ENCODE measurements at regions not wholly inside any gene's neighbourhood (a gene's known extent, or its start where the extent isn't known, plus 50 kb on each side); places are given as distances from the start of the nearest gene placed in this dataset.
"Not testable (repeated sequence)": the region's sequence is repeated elsewhere in the genome, so short reads cannot be mapped to it uniquely, and the experiment has no call there.

- TF ChIP-seq USF2 (IDR thresholded peaks at IDR 0.05; ENCODE audit: low read length) = no peak
- no peak for TF ChIP-seq EP300 (IDR thresholded peaks at IDR 0.05; ENCODE audit: borderline replicate concordance in 1 of 2, low read depth in 2 of 2, low read length in 2 of 2)
- no peak for TF ChIP-seq SRF (IDR thresholded peaks at IDR 0.05; ENCODE audit: low read depth, low read length)
- no peak for TF ChIP-seq JUND (IDR thresholded peaks at IDR 0.05; ENCODE audit: low read length)
- no peak for TF ChIP-seq SAP30 (IDR thresholded peaks at IDR 0.05; ENCODE audit: insufficient read depth, insufficient replicate concordance, low read length)
- TF ChIP-seq KDM4A (IDR thresholded peaks at IDR 0.05; ENCODE audit: low read depth, low read length, severe bottlenecking) = no peak
Measured at GRCh38 chr7:136424058-136424457, 444.4 kb upstream of the CHRM2 start (continued).

- H4K5ac ChIP-seq (ENCODE audit: insufficient read length, low read depth, low read length); FAIRE-seq; POLR2A ChIA-PET (ENCODE audit: partially characterized antibody): not testable (repeated sequence)
Measured at GRCh38 chr7:136419740-136420139, 442.6 kb upstream of the MTPN start.

More at GRCh38 chr7:136419740-136420139, 442.6 kb upstream of the MTPN start:
- H3K14ac ChIP-seq (ENCODE audit: insufficient read length); H3K27me3 ChIP-seq (replicated peaks in 1 of 4; ENCODE audit: control insufficient read depth in 3 of 4, extremely low read depth in 1 of 4, insufficient read depth in 3 of 4, low read length in 3 of 4); H3K4ac ChIP-seq (replicated peaks; ENCODE audit: insufficient read length, low read depth, low read length); H3K4me3 ChIP-seq (ENCODE audit: extremely low read depth in 1 of 4, insufficient read depth in 2 of 4, low read depth in 3 of 4, low read length in 4 of 4); H3K23ac ChIP-seq (ENCODE audit: insufficient read length); H3K27ac ChIP-seq (ENCODE audit: low read depth, low read length); H3K23me2 ChIP-seq (ENCODE audit: low read depth, low read length); H3K79me2 ChIP-seq (ENCODE audit: control insufficient read depth in 1 of 2, insufficient read depth in 2 of 2, low read length in 2 of 2); H3K9ac ChIP-seq (replicated peaks in 1 of 4; ENCODE audit: extremely low read depth in 1 of 4, low read depth in 3 of 4, low read length in 3 of 4); H3K4me2 ChIP-seq (ENCODE audit: insufficient read depth in 1 of 2, low read depth in 2 of 2, low read length in 2 of 2); H2BK15ac ChIP-seq (ENCODE audit: low read length); H2AFZ ChIP-seq (ENCODE audit: low read length); H2BK20ac ChIP-seq (ENCODE audit: low read length); H3K4me1 ChIP-seq (replicated peaks in 1 of 4; ENCODE audit: control insufficient read depth in 3 of 4, insufficient read depth in 4 of 4, low read length in 3 of 4); H4K91ac ChIP-seq (replicated peaks; ENCODE audit: insufficient read length, low read length); H2BK12ac ChIP-seq (ENCODE audit: low read depth, low read length); H3K56ac ChIP-seq (replicated peaks; ENCODE audit: insufficient read length, low read depth, low read length); H4K8ac ChIP-seq (ENCODE audit: extremely low read depth, insufficient read depth, low read length); H2BK120ac ChIP-seq (replicated peaks; ENCODE audit: low read depth, low read length); H2AK5ac ChIP-seq (ENCODE audit: low read depth, low read length); H4K20me1 ChIP-seq (replicated peaks in 1 of 2; ENCODE audit: control insufficient read depth in 1 of 2, insufficient read depth in 2 of 2, low read length in 2 of 2); H3K18ac ChIP-seq (ENCODE audit: extremely low read depth, low read length); H3K79me1 ChIP-seq (ENCODE audit: low read depth, low read length); H3K9me3 ChIP-seq (ENCODE audit: insufficient read depth in 2 of 2, low read depth in 1 of 2, low read length in 1 of 2); H2BK5ac ChIP-seq (ENCODE audit: low read depth, low read length); H3K36me3 ChIP-seq (ENCODE audit: control insufficient read depth in 2 of 4, insufficient read depth in 4 of 4, low read length in 3 of 4): not testable (repeated sequence)
- CTCF ChIA-PET (ENCODE audit: partially characterized antibody) = interaction anchor here (1.9 kb wide), 1 partner anchor 14 kb away, joined by 5 read pairs; no protein-coding TSS in a partner anchor
- peak in 1 of 2 experiments; percentile 53 for DNase-seq (ENCODE audit: low read depth in 1 of 2, low spot score in 2 of 2)
- WGBS, 2 experiments (ENCODE audit: extremely low coverage in 1 of 2, insufficient coverage in 1 of 2, insufficient read length in 1 of 2, insufficient replicate concordance in 2 of 2, low coverage in 1 of 2, low lambda C conversion rate in 2 of 2, missing lambda C conversion rate in 1 of 2) = 74% methylated on average over 6 of the region's 21 CpGs; no CpG with 5 or more reads in 1 of the 2 experiments
